ENCODE measurements at regions not wholly inside any gene's neighbourhood (a gene's known extent, or its start where the extent isn't known, plus 50 kb on each side); places are given as distances from the start of the nearest gene placed in this dataset.

- no peak for TF ChIP-seq GATA3 (IDR thresholded peaks at IDR 0.05; ENCODE audit: low read depth, low read length)
- TF ChIP-seq GATA2 (IDR thresholded peaks at IDR 0.05; ENCODE audit: low read depth, low read length), result no peak
Observed at GRCh38 chr7:41156268-41156667, 546.6 kb downstream of the INHBA start.
